Naive thymus-derived CD4-positive, alpha-beta T cell (primary cell): ENCODE measurements at regions not wholly inside any gene's neighbourhood (a gene's known extent, or its start where the extent isn't known, plus 50 kb on each side); places are given as distances from the start of the nearest gene placed in this dataset.

ENCODE experiments used
- ATAC-seq: fragments of 150-1000 bp; cut with Tn5 transposase; 2 replicates; pipeline ENCODE4 v1.10.0; 2021; ENCODE audit warnings: mild to moderate bottlenecking, moderate library complexity
- CTCF ChIA-PET: fragments of 350-600 bp; sonication (Branson Sonifier 250); formaldehyde crosslinking; loops from one replicate; lab custom pipeline; 2021; ENCODE audit warnings: antibody characterized with exemption; lab: Charles Lee
- POLR2A ChIA-PET: fragments of 350-600 bp; sonication (Branson Sonifier 250); formaldehyde crosslinking; loops from one replicate; lab custom pipeline; 2021; ENCODE audit warnings: antibody characterized with exemption, inconsistent platforms; lab: Charles Lee
- DNase-seq, 9 donors: peaks; one replicate each; pipeline versions ENCODE4 v3.0.0 to v3.0.0-alpha.2; 2020 to 2022; ENCODE audit warnings: mixed read lengths in 1 of 9
- H3K27ac ChIP-seq: one replicate; pipeline ENCODE4 v1.7.0; 2013; ENCODE audit warnings: mild to moderate bottlenecking, low read depth, low read length, moderate library complexity
- H3K27me3 ChIP-seq, 2 donors: one replicate each; pipeline ENCODE4 v1.7.0; 2013; ENCODE audit warnings: low read length in 2 of 2, mild to moderate bottlenecking in 2 of 2, moderate library complexity in 2 of 2; ENCODE audit not compliant: control insufficient read depth in 2 of 2, insufficient read depth in 2 of 2
- H3K36me3 ChIP-seq, 3 experiments: 1 replicate in 2 of 3; 2 replicates in 1 of 3; pipeline ENCODE4 v1.7.0; 2013; ENCODE audit warnings: low read length in 3 of 3, mild to moderate bottlenecking in 3 of 3, moderate library complexity in 1 of 3; ENCODE audit not compliant: insufficient read depth in 3 of 3, control insufficient read depth in 2 of 3
- H3K4me1 ChIP-seq, 2 donors: one replicate each; pipeline ENCODE4 v1.7.0; 2013; ENCODE audit warnings: low read length in 2 of 2, mild to moderate bottlenecking in 2 of 2, moderate library complexity in 1 of 2; ENCODE audit not compliant: control insufficient read depth in 2 of 2, insufficient read depth in 2 of 2
- H3K4me3 ChIP-seq: 2 replicates; pipeline ENCODE4 v1.7.0; 2013; ENCODE audit warnings: mild to moderate bottlenecking, low read length
- H3K9me3 ChIP-seq, 3 experiments: 1 replicate in 2 of 3; 2 replicates in 1 of 3; pipeline ENCODE4 v1.7.0; 2013; ENCODE audit warnings: low read length in 3 of 3; ENCODE audit not compliant: control insufficient read depth in 2 of 3
- H3K27ac Mint-ChIP-seq, 9 donors: one replicate each; pipeline ENCODE4 v1.8.0; 2020 to 2022; ENCODE audit warnings: mixed read lengths in 9 of 9, mild to moderate bottlenecking in 8 of 9, moderate library complexity in 5 of 9, inconsistent platforms in 2 of 9
- H3K27me3 Mint-ChIP-seq, 5 donors: one replicate each; pipeline ENCODE4 v1.8.0; 2021 to 2022; ENCODE audit warnings: mixed read lengths in 5 of 5, mild to moderate bottlenecking in 1 of 5
- H3K36me3 Mint-ChIP-seq, 5 donors: one replicate each; pipeline ENCODE4 v1.8.0; 2020 to 2022; ENCODE audit warnings: mixed read lengths in 5 of 5, mild to moderate bottlenecking in 3 of 5, inconsistent platforms in 1 of 5
- H3K4me1 Mint-ChIP-seq, 7 donors: one replicate each; pipeline ENCODE4 v1.8.0; 2020 to 2022; ENCODE audit warnings: mixed read lengths in 7 of 7, mild to moderate bottlenecking in 3 of 7, inconsistent platforms in 1 of 7
- H3K4me3 Mint-ChIP-seq, 10 donors: one replicate each; pipeline ENCODE4 v1.8.0; 2020 to 2022; ENCODE audit warnings: mild to moderate bottlenecking in 10 of 10, mixed read lengths in 10 of 10, moderate library complexity in 6 of 10, inconsistent platforms in 2 of 10
- H3K9me3 Mint-ChIP-seq, 11 donors: one replicate each; pipeline ENCODE4 v1.8.0; 2020 to 2022; ENCODE audit warnings: mixed read lengths in 11 of 11, mild to moderate bottlenecking in 4 of 11, inconsistent platforms in 1 of 11, moderate library complexity in 1 of 11
- intact Hi-C, 2 donors: fragments of 100-400 bp; cut with micrococcal nuclease; formaldehyde crosslinking; loops; one replicate each; pipeline ENCODE4 v1.15.1; 2023

DNA sequence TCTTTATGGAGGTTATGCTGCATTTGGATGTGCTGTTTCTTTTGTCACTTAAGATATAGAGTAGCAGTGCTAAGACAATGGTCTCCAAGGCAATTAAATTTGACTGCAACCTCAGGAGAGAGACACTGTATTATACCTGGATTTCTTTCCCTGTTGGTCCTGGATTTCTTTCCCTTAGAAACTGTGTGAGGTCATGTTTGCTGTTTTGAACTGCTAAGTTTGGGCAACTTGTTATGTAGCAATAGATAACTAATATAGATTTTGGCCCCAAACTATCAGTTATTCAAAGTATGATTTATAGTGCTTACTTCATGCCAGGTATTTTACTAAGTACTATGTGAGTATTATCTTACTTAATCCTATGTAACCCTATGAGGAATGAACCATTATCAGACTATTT, 458.4 kb downstream of the HS3ST3B1 start:
- ChIA-PET CTCF (no interaction called here), POLR2A (no interaction called here)

GRCh38 chr17:14756479-14756878, 455.6 kb downstream of the HS3ST3B1 start:
- H3K27ac Mint-ChIP-seq, result no peak overlapping the region
- ChIA-PET POLR2A (no interaction called here), CTCF (no interaction called here)
- H3K9me3 Mint-ChIP-seq, result peaks cover 0 to 3% (median 0%) of the 10 kb centered on the region in 11 donors
- H3K4me1 ChIP-seq, result no peaks in the 10 kb centered on the region
- peaks cover 0 to 20% (median 7%) of the 10 kb centered on the region in 5 donors for H3K27me3 Mint-ChIP-seq
- peaks cover 0 to 2% (median 0%) of the 10 kb centered on the region in 7 donors for H3K4me1 Mint-ChIP-seq
- no peak for DNase-seq
- no peaks in the 10 kb centered on the region for H3K9me3 ChIP-seq
- H3K36me3 ChIP-seq, result no peaks in the 10 kb centered on the region
- H3K4me3 ChIP-seq, result no peak overlapping the region
- intact Hi-C loops, result no loop called here
- peaks cover 0 to 3% (median 0%) of the 10 kb centered on the region in 5 donors for H3K36me3 Mint-ChIP-seq
- no peak overlapping the region for H3K4me3 Mint-ChIP-seq
- H3K27ac ChIP-seq, result no peak overlapping the region
- H3K27me3 ChIP-seq, result no peaks in the 10 kb centered on the region
- ATAC-seq, result no peak

More for the DNA sequence above, 458.4 kb downstream of the HS3ST3B1 start:
- H3K4me3 ChIP-seq, result no peak overlapping the region
- H3K27me3 Mint-ChIP-seq, result peaks cover 0 to 20% (median 4%) of the 10 kb centered on the region in 5 donors
- no peaks in the 10 kb centered on the region for H3K9me3 ChIP-seq
- DNase-seq (no peak), ATAC-seq (no peak)
- no peaks in the 10 kb centered on the region for H3K27me3 ChIP-seq
- no peak overlapping the region for H3K27ac Mint-ChIP-seq
- no peak overlapping the region for H3K4me3 Mint-ChIP-seq
- no peaks in the 10 kb centered on the region for H3K36me3 ChIP-seq
- peaks cover 0 to 2% (median 0%) of the 10 kb centered on the region in 7 donors for H3K4me1 Mint-ChIP-seq
- no peak overlapping the region for H3K27ac ChIP-seq
- H3K4me1 ChIP-seq, result no peaks in the 10 kb centered on the region
- peaks cover 0 to 3% (median 0%) of the 10 kb centered on the region in 11 donors for H3K9me3 Mint-ChIP-seq
- intact Hi-C loops, result no loop called here
- no peaks in the 10 kb centered on the region for H3K36me3 Mint-ChIP-seq

GRCh38 chr17:14755002-14755401, 454.1 kb downstream of the HS3ST3B1 start:
- DNase-seq (no peak), ATAC-seq (no peak)
- H3K9me3 ChIP-seq, result no peaks in the 10 kb centered on the region
- Mint-ChIP-seq H3K36me3 (peaks cover 0 to 3% (median 0%) of the 10 kb centered on the region in 5 donors), H3K27ac (no peak overlapping the region), H3K9me3 (peaks cover 0 to 3% (median 0%) of the 10 kb centered on the region in 11 donors), H3K4me3 (no peak overlapping the region), H3K27me3 (peaks cover 0 to 20% (median 7%) of the 10 kb centered on the region in 5 donors), H3K4me1 (peaks cover 0 to 2% (median 0%) of the 10 kb centered on the region in 7 donors)
- H3K27me3 ChIP-seq, result no peaks in the 10 kb centered on the region
- CTCF ChIA-PET, result no interaction called here
- H3K36me3 ChIP-seq, result no peaks in the 10 kb centered on the region
- H3K4me3 ChIP-seq, result no peak overlapping the region
- POLR2A ChIA-PET, result no interaction called here
- no peaks in the 10 kb centered on the region for H3K4me1 ChIP-seq
- no peak overlapping the region for H3K27ac ChIP-seq
- intact Hi-C loops, result no loop called here

DNA sequence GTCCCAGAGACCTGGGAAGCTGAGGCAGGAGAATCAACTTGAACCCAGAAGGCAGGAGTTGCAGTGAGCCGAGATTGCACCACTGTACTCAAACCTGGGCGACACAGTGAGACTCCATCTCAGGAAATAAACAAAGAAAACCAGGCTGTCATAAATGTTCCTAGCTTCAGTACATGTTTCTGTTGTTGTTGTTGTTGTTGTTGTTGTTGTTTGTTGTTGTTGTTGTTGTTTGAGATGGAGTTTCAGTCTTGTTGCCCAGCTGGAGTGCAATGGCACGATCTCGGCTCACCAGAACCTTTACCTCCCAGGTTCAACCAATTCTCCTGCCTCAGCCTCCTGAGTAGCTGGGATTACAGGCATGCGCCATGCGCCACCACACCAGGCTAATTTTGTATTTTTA, 452.5 kb downstream of the HS3ST3B1 start:
- Mint-ChIP-seq H3K27me3 (peaks cover 0 to 20% (median 7%) of the 10 kb centered on the region in 5 donors), H3K4me1 (peaks cover 0 to 2% (median 0%) of the 10 kb centered on the region in 7 donors), H3K4me3 (no peak overlapping the region), H3K36me3 (peaks cover 0 to 3% (median 0%) of the 10 kb centered on the region in 5 donors), H3K27ac (no peak overlapping the region), H3K9me3 (peaks cover 0 to 6% (median 0%) of the 10 kb centered on the region in 11 donors)
- no peaks in the 10 kb centered on the region for H3K27me3 ChIP-seq
- H3K9me3 ChIP-seq, result no peaks in the 10 kb centered on the region
- no peaks in the 10 kb centered on the region for H3K36me3 ChIP-seq
- ATAC-seq (no peak), DNase-seq (no peak)
- H3K27ac ChIP-seq, result no peak overlapping the region
- ChIA-PET POLR2A (no interaction called here), CTCF (no interaction called here)
- intact Hi-C loops, result no loop called here
- no peak overlapping the region for H3K4me3 ChIP-seq
- no peaks in the 10 kb centered on the region for H3K4me1 ChIP-seq

DNA sequence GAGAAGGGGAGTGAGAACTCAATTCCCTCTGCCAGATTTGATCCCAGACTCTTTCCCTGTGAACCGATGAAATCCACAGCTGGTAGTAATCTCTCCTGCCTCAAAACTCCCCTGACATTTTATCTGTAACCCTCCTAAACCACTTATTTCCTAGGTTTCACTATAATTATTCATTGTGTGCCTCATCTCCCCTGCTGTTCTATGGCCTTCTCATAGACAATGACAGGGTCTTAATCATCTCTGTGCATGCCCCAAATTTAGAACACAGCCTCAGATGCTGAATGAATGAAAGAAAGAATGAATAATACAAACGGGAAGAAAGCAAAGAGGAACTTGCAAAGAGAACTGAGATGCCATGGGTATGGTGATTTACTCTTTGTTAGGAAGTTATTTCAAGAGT, 451.1 kb downstream of the HS3ST3B1 start:
- intact Hi-C loops, result no loop called here
- Mint-ChIP-seq H3K4me1 (peaks cover 0 to 2% (median 0%) of the 10 kb centered on the region in 7 donors), H3K4me3 (no peak overlapping the region), H3K36me3 (peaks cover 0 to 3% (median 0%) of the 10 kb centered on the region in 5 donors), H3K27ac (no peak overlapping the region), H3K9me3 (peaks cover 0 to 6% (median 0%) of the 10 kb centered on the region in 11 donors), H3K27me3 (peaks cover 0 to 10% (median 4%) of the 10 kb centered on the region in 5 donors)
- Histone ChIP-seq H3K4me3 (no peak overlapping the region), H3K9me3 (no peaks in the 10 kb centered on the region), H3K27me3 (no peaks in the 10 kb centered on the region), H3K4me1 (no peaks in the 10 kb centered on the region), H3K27ac (no peak overlapping the region), H3K36me3 (no peaks in the 10 kb centered on the region)
- POLR2A ChIA-PET, result no interaction called here
- CTCF ChIA-PET, result no interaction called here
- no peak for DNase-seq
- no peak for ATAC-seq

GRCh38 chr17:14750866-14751265, 450.0 kb downstream of the HS3ST3B1 start:
- H3K27me3 ChIP-seq, result no peaks in the 10 kb centered on the region
- Mint-ChIP-seq H3K4me1 (peaks cover 0 to 2% (median 0%) of the 10 kb centered on the region in 7 donors), H3K9me3 (peaks cover 0 to 4% (median 0%) of the 10 kb centered on the region in 11 donors), H3K27ac (no peak overlapping the region), H3K4me3 (no peak overlapping the region), H3K36me3 (peaks cover 0 to 3% (median 0%) of the 10 kb centered on the region in 5 donors), H3K27me3 (peaks cover 0 to 4% (median 0%) of the 10 kb centered on the region in 5 donors)
- no peaks in the 10 kb centered on the region for H3K4me1 ChIP-seq
- CTCF ChIA-PET, result no interaction called here
- intact Hi-C loops, result no loop called here
- H3K36me3 ChIP-seq, result no peaks in the 10 kb centered on the region
- no peak overlapping the region for H3K27ac ChIP-seq
- H3K9me3 ChIP-seq, result no peaks in the 10 kb centered on the region
- POLR2A ChIA-PET, result no interaction called here
- H3K4me3 ChIP-seq, result no peak overlapping the region
- ATAC-seq (no peak), DNase-seq (no peak)

- CTCF ChIA-PET, result no interaction called here
- DNase-seq (no peak), ATAC-seq (no peak)
- intact Hi-C loops, result no loop called here
- H3K9me3 Mint-ChIP-seq, result peaks cover 0 to 4% (median 0%) of the 10 kb centered on the region in 11 donors
- Histone ChIP-seq H3K27me3 (no peaks in the 10 kb centered on the region), H3K36me3 (no peaks in the 10 kb centered on the region), H3K27ac (no peak overlapping the region), H3K9me3 (no peaks in the 10 kb centered on the region), H3K4me1 (no peaks in the 10 kb centered on the region), H3K4me3 (no peak overlapping the region)
- no peak overlapping the region for H3K4me3 Mint-ChIP-seq
- H3K4me1 Mint-ChIP-seq, result peaks cover 0 to 2% (median 0%) of the 10 kb centered on the region in 7 donors
- peak overlapping the region in 1 of 9 donors; percentile 6 for H3K27ac Mint-ChIP-seq
- peaks cover 0 to 3% (median 0%) of the 10 kb centered on the region in 5 donors for H3K36me3 Mint-ChIP-seq
- POLR2A ChIA-PET, result interaction anchor here (0.8 kb wide), 1 partner anchor 349 kb away, joined by 3 read pairs; no protein-coding TSS in a partner anchor
- peaks cover 0 to 3% (median 0%) of the 10 kb centered on the region in 5 donors for H3K27me3 Mint-ChIP-seq
These were observed 448.4 kb downstream of the HS3ST3B1 start for GRCh38 chr17:14749269-14749668.
